GM18508 (cell line): ENCODE measurements at regions not wholly inside any gene's neighbourhood (a gene's known extent, or its start where the extent isn't known, plus 50 kb on each side); places are given as distances from the start of the nearest gene placed in this dataset.

Experiments used
- ATAC-seq: cut with Tn5 transposase; IDR thresholded peaks from one replicate; pipeline ENCODE4 v1.9.1; 2021; ENCODE audit warnings: moderate number of reproducible peaks; ENCODE audit not compliant: insufficient read depth, unreplicated experiment

- no peak for ATAC-seq
Measured at GRCh38 chr13:21988624-21989023, 317.8 kb downstream of the FGF9 start.

DNA sequence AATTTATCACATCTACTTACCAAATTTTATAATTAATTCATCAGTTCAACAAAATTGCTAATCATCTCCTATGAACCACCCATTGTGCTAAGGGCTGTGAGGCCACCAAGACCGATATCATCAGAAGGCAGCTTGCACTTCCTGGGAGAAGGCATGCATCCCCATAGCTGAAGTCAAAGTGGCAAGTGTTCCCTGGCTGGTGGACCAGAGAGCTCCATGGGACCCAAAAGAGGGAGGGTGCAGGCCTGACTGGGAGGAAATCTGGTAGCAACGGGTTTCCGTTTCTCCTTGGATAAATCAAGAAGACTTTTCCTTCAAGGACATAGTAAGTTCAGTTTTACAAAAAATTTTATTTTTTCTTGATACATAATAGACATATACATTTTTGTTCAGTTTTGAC is 325.2 kb downstream of the FGF9 start:
- ATAC-seq, result no peak

- no peak for ATAC-seq
Measured at GRCh38 chr13:21997726-21998125, 326.9 kb downstream of the FGF9 start.

DNA sequence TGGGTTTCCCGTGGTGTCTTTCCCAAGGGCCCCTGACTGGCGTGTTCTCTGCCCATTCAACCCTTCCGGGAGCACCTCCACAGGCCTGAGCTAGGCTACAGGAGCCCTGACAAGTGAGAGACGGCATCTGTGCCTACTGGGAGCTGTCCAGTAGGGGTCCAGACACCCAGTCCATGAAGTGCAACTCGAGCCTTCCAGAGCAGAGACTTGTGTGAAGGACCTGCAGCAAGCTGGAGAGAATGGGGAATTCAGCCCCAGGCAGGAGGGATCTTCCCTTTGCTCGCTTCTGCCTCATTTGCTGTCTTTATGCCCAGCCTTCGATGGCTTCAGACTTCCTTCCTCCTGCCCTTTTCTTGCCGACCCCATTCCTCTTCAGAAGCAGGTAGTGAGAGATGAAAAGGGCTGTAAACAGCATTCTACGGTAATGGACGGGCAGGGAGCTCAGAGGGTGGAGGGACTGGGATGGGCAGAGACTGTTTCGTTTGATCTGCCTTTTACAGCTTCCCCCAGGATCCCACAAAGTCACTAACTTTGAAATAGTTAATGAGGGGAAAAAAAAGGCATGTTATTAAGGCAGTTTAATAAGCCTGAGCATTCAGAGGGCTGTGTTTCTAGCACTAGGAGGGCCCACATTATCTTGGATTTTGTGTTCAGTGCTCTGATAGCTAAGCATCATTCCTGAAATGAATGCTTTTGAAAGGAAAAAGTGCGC is 327.6 kb downstream of the FGF9 start:
- no peak for ATAC-seq

DNA sequence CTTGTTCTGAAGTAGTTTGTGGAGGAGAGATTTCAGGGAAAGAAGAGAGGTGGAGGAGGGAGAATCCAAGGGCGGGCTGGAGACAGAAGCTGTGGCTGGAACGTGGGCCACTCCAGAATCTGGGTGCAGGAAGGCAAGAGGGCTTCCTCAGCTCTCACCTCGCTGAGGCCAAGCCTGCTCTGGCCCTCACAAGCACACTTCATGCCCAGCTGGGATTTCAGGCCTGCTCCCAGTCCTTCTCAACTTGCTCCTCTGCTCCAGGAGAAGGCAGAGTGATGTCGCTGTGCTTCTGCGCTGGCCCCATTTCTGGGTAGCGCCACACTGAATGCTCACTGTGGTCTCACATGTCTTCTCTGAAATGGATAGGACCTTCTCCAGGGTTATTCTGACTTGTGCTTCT is 328.8 kb downstream of the FGF9 start:
- ATAC-seq, result no peak

- no peak for ATAC-seq
Measured at GRCh38 chr13:22000191-22000590, 329.3 kb downstream of the FGF9 start.

DNA sequence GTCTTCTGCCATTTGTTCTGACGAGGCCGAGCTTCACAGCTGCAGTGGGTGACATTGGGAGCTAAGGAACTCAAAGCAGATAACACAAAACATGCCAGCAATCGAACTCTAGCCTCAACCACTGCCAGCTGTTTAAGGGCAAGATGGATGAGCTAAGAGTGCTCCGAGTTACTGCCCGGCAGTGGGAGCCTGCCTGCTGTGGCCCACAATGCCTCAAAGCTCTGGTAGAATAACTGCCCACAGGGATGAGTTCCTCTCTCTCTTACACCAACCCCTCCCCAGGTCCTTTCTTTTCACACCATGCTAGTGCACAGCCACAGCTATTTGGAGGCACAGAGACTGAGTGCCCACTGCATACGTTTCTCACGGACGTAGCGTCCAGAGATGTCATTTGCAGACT is 330.5 kb downstream of the FGF9 start:
- no peak for ATAC-seq

- no peak for ATAC-seq
Measured at GRCh38 chr13:22002893-22003292, 332.0 kb downstream of the FGF9 start.

GRCh38 chr13:22009500-22009899 is 338.6 kb downstream of the FGF9 start:
- no peak for ATAC-seq

DNA sequence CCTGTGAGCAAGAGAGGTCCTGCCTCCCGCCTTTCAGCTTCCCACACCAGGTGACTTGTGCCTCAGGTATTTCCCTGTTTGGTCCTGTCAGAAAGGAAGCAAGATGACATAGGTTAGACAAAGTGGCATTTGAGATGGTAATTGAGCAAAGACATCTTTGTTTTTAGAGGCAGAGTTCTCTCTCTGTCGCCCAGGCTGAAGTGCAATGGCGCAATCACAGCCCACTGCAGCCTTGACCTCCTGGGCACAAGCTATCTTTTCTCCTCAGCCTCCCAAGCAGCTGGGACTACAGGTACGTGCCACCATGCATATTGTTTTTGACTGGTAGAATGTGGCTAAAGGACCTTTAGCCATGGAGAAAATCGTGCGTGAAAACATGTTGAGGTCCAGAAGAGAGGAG is 339.1 kb downstream of the FGF9 start:
- no peak for ATAC-seq

DNA sequence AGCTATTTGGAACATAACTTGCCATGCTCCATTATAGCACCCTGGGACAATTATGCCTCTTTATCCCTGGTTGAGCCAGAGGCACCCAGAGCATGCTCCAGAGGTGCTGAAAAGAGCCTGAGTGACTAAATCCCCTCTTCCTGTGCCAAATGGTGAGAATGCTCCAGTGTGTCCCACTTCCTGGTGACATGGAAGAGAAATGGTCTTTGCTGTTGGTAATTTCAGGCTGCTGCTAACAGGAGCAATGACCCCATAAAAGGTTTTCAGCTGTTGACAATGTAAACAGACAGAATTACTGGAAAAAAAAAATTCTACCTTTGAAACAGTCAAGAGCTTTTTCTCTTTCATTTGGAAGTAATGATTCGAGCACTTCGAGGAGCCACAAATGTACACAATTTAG is 341.8 kb downstream of the FGF9 start:
- ATAC-seq, result no peak

GRCh38 chr13:22014469-22014868 is 343.6 kb downstream of the FGF9 start:
- no peak for ATAC-seq

GRCh38 chr13:22017226-22017625 is 346.4 kb downstream of the FGF9 start:
- ATAC-seq, result peak; percentile 93

DNA sequence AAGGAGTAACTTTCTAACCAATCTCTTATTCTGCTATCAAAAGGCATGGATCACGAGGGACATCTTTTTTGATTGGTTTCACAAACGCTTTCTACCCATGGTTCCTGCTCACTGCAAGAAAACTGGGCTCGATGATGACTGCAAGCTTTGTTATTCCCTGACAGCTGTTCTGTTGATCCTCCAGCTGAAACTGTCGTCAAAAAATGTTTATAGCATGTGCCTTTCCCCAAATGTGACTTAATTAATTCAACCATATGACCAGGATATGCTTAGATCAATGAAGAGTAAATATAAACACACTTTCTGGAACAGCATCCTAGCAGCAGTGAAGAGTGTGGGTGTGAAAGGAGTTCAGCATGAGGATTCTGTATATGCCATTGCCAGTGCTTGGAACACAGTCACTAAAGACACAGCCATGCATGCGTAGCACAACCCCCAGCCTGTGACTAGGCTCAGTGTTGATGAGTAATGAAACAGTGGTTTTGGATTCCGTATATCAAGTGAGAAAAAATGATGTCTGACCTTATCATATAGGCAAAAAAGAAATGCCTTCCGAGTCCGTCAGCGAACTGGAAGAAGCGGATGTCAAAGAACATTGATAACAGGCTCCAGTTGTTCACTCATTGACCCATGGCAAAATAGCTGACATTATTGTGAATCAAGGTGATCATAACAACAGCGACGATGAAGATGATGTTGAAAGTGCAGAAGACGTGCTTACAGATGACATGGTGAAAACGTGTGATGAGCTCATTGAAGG is 347.4 kb downstream of the FGF9 start:
- no peak for ATAC-seq

DNA sequence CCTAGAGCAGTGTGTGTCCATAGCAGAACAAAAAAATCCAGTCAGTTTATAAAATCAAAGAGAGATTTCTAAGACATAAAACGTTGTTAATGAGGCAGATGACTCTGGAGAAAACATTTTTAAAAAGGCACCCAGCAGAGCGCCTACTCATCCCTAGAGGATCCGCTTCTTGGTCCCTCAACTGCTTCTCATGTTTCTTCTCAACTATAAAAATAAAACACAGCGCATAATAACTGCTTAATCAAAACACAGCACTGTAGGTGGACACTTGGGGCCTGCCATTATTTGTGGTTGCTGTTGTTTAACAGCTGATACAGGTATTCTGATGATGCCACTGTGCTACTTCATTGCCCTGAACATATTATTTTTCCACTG is 347.9 kb downstream of the FGF9 start:
- ATAC-seq, result no peak

GRCh38 chr13:22024381-22024994 is 353.6 kb downstream of the FGF9 start:
- ATAC-seq, result no peak

- no peak for ATAC-seq
Measured at GRCh38 chr13:22027566-22027965, 356.7 kb downstream of the FGF9 start.

DNA sequence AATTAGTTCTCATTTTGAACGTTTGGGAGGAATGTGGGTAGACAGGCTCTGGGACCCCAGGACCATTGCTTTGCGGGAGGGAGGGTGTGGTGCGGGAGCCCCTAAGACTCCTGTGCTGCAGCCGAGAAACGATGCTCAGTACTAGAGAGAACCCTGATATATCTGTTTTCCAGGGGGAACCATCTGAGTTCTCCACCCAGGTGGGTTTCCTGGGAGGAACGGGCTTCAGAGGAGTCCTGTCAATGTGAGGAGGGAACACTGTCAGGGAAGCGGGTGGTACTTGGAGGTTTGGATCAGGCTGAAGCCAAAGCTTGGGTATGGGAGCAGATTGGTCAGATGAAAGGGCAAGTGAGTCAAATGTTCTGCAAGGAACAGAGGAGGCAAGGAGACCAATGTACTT is 358.0 kb downstream of the FGF9 start:
- no peak for ATAC-seq

- no peak for ATAC-seq
Measured at GRCh38 chr13:22030321-22030720, 359.4 kb downstream of the FGF9 start.

- ATAC-seq, result no peak
Measured at GRCh38 chr13:22031702-22032286, 360.9 kb downstream of the FGF9 start.

DNA sequence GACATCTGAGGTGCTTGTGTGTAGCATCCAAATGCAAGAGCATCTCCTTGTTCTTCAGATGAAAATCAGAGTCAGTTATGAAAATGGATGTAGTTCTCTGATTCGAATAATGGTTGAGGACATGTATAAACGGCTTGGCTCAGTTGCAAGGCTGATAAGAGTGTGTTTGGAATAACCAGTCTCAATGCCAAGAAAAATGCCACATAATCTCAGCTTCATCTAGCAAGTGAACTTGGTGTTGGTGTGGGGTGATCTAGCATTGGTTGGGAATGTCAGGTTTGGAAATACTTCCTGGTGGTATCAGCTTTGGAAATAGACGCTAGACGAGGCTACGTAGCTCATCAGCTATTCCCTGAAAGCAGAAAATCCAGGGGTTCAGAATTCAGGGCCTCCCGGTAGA is 362.0 kb downstream of the FGF9 start:
- ATAC-seq, result no peak
